Activated naive CD4-positive, alpha-beta T cell (primary cell): ENCODE measurements at regions not wholly inside any gene's neighbourhood (a gene's known extent, or its start where the extent isn't known, plus 50 kb on each side); places are given as distances from the start of the nearest gene placed in this dataset.
"Not testable (repeated sequence)": the region's sequence is repeated elsewhere in the genome, so short reads cannot be mapped to it uniquely, and the experiment has no call there.

Experiments used
- DNase-seq, 4 experiments: peaks; one replicate each; lab custom pipeline; 2025; lab: John Stamatoyannopoulos, UW

GRCh38 chr7:82624965-82625364 is 181.4 kb upstream of the CACNA2D1 start:
- DNase-seq: no peak

- DNase-seq: no peak
Observed at GRCh38 chr7:82624337-82624736, 180.8 kb upstream of the CACNA2D1 start.

- DNase-seq: no peak
Observed at GRCh38 chr7:82623812-82624211, 180.2 kb upstream of the CACNA2D1 start.

GRCh38 chr7:82617156-82617555 is 173.6 kb upstream of the CACNA2D1 start:
- DNase-seq: no peak

GRCh38 chr7:82616059-82616728 is 172.6 kb upstream of the CACNA2D1 start:
- no peak for DNase-seq

GRCh38 chr7:82615527-82615926 is 171.9 kb upstream of the CACNA2D1 start:
- DNase-seq: no peak

GRCh38 chr7:82609746-82610145 is 166.2 kb upstream of the CACNA2D1 start:
- DNase-seq: no peak

- DNase-seq: no peak
Observed at GRCh38 chr7:82605247-82605864, 161.8 kb upstream of the CACNA2D1 start.

- DNase-seq: no peak
Observed at GRCh38 chr7:82602066-82602465, 158.5 kb upstream of the CACNA2D1 start.

GRCh38 chr7:82600531-82600930 is 157.0 kb upstream of the CACNA2D1 start:
- DNase-seq: no peak

GRCh38 chr7:82599895-82600294 is 156.3 kb upstream of the CACNA2D1 start:
- DNase-seq: no peak

GRCh38 chr7:82598958-82599357 is 155.4 kb upstream of the CACNA2D1 start:
- no peak for DNase-seq

- DNase-seq: not testable (repeated sequence)
Observed at GRCh38 chr7:82595795-82596194, 152.2 kb upstream of the CACNA2D1 start.

GRCh38 chr7:82595176-82595575 is 151.6 kb upstream of the CACNA2D1 start:
- DNase-seq: no peak

GRCh38 chr7:82594665-82595064 is 151.1 kb upstream of the CACNA2D1 start:
- DNase-seq: no peak

- DNase-seq: no peak
Observed at GRCh38 chr7:82593780-82594179, 150.2 kb upstream of the CACNA2D1 start.

- DNase-seq: no peak
Observed at GRCh38 chr7:82592416-82592815, 148.8 kb upstream of the CACNA2D1 start.

- DNase-seq: no peak
Observed at GRCh38 chr7:82579047-82579446, 135.5 kb upstream of the CACNA2D1 start.

GRCh38 chr7:82578430-82578829 is 134.9 kb upstream of the CACNA2D1 start:
- DNase-seq: no peak

- peak; percentile 2 to 47 (median 13) for DNase-seq
Observed at GRCh38 chr7:82572195-82572880, 128.8 kb upstream of the CACNA2D1 start.

- not testable (repeated sequence) for DNase-seq
Observed at GRCh38 chr7:82571047-82571446, 127.5 kb upstream of the CACNA2D1 start.

- DNase-seq: no peak
Observed at GRCh38 chr7:82567841-82568240, 124.3 kb upstream of the CACNA2D1 start.

GRCh38 chr7:82567356-82567755 is 123.8 kb upstream of the CACNA2D1 start:
- no peak for DNase-seq
